HG03135 (cell line): ENCODE measurements at regions not wholly inside any gene's neighbourhood (a gene's known extent, or its start where the extent isn't known, plus 50 kb on each side); places are given as distances from the start of the nearest gene placed in this dataset.

Source experiments
- ATAC-seq: cut with Tn5 transposase; IDR thresholded peaks from one replicate; pipeline ENCODE4 v1.9.1; 2021; ENCODE audit warnings: mild to moderate bottlenecking, moderate library complexity; ENCODE audit not compliant: unreplicated experiment

DNA sequence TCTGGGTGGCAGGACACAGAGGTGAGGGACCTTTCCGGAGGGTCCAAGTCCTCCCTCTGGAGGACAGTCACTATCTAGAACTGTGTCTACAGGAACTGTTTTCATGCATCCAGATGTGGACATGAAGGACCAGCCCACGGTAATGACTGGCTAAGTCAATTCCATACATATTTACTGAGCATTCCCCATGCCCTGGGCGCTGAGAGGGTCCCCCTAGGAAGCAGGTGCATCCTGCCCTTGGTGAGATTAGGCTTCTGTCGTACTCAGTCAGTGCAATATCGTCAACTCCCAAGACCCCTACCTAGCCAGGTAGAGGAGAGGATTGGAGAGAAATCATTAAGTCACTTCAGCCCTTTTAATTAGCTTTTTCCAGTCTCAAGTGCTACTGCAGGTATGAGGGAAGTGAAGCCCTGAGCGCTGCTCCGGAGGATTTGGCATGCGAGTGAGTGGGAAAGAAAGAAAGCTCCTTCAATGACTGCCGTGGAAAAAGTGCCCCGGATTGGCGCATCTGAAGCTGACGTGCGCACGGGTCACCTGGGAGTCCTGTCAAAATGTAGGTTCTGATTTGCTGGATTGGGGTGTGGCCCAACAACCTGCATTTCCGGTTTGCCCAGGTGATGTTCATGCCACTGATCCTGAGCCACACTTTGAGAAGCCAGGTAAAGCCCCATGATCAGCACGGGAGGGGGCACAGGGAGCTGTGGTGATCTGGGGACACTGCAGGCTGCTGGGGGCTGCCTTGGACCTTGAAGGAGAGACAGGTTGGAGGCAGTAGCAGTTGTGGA, 367.4 kb upstream of the TNRC6C start:
- no peak for ATAC-seq

DNA sequence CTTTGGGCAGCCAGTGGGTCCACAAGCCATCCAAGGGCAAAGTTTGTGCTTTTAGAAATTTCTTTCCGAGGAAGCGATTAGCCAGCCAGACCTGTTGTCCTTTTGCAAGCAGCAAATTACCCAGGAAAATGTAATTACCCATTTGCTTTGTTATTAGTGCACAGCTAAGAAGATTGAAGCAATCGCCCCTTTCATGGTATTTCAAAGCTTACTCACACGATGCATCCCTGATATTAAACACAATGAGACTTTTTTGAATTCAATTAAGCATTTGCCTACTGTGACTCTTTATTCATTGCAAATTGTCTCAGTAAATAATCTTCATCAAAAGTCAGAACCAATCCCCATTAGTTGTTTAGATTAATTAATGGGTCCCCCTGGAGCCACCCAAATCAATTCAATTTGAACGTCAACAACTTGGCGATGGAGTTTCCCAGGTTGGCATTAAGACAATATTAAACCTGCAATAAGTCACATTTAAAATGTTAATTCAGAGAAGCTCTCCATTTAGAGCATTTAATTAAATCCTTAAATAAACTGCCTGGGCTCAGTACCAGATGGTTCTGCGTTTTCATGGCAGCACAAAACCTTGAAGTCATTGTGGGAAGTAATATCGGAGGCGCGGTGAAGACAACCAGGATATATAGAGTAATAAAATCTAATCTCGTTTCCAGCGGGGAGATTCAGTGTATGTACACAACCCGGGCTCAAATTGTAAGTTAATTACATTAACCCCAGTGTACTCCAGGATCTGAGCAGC, 366.2 kb upstream of the TNRC6C start:
- no peak for ATAC-seq

DNA sequence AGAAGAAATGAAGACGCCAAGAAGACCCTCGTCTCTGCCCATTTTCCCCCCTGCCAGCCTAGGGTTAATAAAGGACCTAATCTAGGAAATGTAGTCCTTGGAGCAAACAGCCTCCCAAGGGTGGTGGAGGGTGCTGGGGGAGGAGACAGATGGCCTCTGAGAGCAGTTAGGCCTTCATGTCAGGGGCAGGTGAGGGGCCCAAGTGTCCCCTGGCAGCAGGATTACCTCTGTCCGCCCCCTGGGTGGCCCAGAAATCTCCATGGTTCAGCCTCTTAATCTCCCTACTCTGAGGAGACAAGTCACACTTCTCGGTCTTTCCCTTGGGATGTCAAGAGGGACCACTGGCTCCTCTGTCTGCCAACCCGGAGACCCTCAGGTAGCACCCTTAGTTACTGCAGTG, 365.4 kb upstream of the TNRC6C start:
- no peak for ATAC-seq

DNA sequence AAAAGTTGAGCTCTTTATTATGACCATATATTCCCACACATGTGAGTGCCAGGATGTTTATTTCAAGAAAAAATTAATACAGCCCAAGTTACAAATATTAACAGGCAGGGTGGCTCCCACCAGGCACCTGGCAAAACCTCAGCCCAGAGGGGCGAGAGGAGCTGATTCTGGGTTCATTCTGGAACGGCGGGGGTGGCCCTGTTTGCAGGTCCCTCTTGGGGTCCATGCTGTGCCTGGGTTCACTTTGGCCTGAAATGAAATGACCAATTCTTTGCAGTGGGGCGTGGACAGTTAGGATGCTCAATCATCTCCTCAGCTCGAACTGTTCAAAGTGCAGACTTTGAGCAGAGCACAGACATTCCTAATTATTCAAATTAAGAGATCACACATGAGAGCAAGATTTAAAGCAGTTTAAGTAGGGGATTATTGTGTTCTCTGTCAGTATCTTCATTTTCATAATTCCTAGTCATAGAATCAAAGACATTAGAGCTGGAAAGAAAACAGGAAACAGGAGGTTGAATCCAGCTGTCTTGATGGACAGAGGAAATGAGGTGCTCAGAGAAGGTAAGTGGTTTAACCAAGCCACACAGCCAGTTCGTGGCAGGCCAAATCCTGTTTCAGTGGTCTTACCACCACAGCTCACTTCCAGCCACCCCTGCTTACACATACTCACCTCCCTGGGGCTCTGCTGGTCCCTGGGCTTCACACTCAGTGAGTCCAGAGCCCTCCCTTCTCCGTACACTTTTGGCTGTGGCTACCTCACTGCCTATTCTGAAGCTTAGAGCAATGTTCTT, 363.9 kb upstream of the TNRC6C start:
- no peak for ATAC-seq

DNA sequence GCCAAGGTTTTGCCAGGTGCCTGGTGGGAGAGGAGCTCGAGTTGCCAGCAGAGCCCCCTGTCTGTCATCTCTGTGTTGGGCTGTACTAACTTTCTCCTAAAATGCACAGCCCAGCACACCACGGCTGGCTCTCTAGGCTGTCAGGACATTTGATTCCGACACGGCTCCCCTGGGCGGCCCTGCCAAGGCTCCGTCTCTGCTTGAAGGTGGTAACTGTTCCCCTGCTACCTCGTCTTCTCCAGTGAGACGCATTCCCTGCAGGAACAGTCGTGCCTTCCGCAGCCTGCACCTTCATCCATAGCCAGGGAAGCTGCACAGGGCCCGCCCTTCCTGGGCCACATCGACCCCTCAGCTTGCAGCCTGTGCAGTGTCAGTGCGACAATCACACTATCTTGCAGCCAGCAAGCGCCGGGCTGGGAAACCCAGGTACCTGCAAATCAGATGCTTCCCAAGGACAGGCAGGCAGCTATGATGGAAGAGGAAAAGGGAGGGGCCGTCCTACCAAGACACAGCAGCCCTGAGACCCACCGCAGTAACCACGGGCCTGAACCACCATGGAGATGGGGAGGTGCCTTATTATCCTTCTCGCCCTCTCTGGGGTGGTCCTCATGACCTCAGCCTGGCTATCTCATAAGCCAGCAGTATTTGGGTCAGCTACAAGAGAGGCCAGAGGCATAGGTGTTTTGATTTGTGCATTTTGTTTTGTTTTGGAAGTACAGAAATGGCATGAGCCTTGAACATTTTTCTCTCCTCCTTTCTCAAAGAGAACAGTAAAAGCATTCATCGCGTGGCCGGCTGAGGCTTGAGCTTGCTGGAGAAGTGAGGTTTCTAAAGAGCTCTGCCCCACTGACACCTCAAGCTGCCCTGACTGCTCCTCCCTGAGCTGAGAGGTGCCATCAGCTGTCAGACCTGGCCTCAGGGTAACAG, 361.7 kb upstream of the TNRC6C start:
- no peak for ATAC-seq

DNA sequence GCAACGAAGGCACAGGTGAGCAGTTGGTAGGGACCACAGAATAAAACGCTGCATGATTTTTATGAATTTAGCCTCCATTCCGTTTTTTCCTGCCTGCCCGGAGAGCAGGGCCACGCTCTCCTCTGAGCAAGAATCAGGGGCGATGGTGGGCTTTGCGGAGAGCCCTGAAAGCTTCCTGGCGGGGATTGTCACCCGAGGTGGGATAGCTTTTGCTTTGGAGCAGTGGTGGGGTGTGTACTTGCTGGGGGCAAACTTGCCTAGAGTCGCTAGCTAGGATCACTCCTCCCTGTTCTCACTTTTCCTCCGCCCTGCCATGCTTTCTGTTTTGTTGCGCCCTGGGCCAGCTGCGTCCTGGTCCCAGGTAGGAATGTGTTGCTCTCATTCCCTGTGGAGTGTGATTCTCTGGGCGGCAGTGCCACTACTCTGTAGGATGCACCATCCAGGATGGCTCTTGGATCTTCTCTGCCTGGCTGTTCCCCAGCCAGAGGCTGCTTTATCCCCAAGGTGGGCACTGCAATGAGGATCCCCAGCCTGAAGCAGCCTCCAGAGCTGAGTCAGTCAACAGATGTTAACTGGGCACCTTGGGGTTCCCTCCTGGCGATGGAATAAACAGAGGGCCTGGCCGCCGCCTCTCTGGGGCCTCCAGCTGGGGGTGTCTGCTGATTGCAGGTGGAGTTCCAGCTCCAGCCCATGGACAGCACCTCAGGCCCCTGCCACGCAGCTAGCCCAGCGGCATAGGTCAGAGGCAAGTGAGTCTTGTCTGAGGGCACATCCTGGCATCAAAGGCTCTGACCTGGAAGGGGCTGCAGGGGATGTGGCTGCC, 360.9 kb upstream of the TNRC6C start:
- no peak for ATAC-seq

DNA sequence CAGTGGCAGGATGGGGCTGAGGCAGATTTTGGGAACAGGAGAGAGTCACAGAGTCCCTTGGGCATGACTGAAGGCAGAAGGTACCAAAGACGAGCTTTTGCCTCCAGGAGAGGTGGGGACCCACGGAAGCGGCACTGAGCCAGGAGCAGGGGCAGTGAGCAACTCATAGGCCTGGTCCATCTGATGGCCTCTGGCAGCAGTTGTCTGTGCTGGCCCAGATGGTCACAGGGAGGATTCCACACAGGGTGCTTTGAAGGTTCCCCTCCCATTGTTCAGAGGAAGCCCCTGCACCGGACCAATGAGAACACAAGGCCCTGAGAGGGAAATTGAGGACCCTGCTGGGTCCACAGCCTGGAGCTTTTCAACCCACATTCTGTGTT, 360.3 kb upstream of the TNRC6C start:
- ATAC-seq, result no peak

DNA sequence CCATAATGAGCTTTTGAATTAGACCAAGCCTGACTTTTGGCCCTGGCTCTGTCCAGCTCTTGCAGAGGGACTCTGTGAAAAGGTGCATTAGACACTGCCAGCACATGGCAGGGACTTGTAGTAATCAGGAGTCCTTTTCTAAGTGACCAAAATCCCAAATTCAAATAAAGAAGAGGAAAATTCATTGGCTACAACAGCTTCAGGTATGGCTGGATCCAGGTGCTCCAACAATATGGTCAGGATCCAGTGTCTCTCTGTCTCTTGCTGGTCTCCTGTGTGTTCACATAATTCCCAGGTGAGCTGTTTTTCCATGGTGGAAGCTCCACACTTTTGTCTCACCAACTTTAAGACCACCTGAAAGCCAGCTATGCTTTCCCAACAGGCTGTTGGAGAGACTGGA, 358.8 kb upstream of the TNRC6C start:
- ATAC-seq, result no peak

DNA sequence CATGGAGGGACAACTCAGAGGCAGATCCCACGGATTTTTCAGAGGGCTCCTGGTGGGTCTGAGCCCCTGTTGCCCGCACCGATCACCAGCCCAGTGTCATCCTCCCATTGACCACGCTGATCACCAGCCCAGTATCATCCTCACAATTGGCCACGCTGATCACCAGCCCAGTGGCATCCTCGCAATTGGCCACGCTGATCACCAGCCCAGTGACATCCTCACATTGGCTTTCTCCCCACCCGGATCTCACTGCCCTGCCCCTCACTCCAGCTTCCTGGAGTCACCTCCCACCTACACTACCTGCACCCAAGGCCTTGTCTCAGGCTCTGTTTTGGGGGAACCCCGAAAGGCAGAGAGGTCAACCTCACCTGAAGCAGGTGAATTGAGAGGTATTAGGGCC, 358.2 kb upstream of the TNRC6C start:
- ATAC-seq, result no peak

DNA sequence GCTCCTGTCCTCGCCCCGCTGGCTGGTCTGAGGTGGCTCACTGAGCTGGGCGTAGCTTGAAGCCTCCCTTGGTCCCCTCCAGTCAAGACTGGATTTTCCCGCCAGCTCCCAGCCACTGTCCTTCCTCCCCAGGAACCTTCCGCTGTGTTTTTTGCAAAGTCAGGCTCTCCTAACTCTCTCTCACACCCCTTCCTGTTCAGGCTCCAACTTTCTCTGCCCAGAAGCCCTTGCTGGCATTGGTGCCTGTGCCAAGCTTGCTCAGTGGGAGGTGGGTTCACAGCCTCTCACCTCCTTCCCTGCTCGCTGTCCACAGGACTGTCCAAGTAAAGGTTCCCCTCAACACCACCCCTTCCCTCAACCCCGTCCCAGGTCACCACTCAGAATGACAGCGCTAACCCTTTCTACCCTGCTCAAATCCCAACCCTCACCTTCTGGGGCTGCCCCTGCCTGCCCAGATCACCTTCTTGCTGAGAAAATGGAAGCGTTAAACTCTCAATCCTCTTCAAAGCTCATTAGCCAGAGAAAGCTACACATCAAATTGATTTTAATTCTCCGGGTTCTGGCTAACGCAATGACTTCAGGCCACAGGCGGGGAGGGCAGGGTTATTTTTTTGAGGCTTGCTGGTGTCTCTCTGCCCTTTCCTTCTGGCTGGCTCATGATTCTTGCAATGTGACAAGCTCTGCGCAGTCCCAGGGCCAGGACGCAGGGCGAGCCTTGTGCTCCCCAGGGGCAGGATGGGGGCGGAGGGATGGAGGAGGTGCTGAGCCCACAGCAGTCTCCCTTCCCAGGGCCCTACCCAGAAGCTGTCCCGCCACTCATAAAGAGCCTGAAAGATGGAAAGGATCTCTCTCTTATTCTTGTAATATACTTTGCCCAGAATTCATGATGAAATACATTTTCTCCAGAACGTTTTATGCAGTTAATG, 357.2 kb upstream of the TNRC6C start:
- ATAC-seq, result no peak

DNA sequence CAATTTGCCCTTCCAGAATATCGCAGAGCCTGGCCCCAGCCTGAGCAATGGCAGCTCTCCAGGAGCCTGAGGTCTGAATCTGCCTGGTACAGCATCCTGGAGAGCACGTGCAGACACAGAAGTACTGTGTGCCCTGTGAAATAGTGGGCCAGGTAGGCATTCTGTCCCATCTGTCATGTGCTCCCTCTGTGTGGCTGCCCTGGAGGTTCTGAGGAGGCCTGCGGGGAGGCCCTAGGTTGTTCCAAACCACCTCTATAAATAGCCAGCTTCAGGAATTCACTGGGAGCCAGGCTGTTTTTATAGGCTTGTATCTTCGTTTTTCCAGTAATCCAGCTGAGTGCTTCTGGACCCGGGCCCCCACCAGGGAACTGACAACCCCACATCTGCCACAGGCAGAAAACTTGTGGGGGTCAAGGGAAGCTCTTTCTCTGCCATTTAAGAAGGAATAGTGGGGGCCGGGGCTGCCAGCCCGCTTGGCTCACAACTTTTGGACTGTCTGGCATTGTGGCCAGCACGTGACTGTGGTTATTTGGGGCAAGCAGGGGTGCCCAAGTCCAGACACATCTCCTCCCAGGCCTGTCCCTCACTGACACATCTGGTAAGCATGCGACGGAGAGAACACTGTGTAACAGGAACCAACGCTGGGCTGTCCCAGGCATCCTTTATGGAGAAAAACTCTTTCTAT, 356.3 kb upstream of the TNRC6C start:
- no peak for ATAC-seq

DNA sequence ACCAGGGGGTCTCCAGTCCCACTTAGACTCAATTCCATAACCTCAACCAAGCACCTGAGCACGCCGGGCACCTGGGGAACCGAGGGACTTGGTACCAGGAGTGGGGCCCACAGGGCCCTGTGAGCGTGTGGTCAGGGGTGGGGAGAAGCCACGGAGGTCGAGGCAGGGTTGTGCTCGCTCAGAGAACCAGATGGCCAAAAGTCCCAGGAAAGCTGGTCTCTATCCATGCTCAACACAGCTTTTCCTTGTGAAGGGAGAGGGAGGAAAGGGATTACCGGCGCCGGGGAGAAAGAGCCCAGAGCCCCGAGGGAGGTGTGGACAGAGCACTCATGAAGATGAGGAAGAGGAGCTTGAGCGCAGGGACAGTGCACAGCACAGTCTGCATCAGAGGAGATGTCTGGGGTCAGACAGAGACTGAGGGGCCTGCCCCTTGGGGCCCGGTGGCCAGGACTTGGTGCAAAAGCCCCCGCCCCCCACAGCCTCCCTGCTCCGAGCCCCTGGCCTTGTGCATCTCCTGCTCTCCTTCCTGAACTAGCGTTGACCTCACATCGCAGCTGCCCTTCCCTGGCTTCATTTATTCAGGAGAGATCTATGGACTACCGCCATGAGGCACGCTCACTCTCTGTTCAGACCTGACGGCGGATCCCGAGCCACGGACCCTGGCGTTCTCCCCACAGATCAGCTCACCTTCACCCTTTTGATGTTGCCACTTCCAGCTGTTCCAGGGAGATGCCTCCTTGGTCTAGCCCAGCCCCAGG, 355.4 kb upstream of the TNRC6C start:
- ATAC-seq, result no peak

DNA sequence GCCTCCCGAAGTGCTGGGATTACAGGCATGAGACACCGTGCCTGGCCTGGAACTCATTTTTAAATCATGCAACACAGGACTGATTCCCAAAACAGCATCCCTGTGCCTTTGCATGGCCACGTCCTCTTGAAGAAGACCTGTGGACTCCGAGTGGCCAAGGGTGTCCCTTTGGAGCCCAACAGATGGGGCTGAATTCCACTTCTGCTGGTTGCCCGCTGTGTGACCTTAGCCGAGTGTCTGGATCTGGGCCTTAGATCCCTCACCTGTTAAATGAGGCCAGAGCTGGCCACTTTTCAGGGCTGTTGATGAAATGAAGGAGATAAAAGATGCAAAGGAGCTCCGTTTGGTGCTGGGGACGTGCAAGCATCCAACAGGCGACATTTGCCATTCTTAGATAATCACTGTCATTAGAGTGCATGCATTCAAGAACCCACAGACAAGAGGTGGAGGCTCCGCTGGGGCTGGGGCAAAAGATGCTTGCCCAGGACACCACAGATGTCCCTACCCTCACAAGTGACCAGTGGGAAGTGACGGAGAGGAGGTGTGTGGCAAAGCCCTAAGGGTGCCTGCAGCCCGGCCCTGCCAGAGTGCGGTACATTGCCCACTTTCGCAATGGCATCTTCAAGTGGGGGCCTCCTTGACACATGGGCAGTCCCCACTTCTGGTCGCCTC, 354.1 kb upstream of the TNRC6C start:
- ATAC-seq, result no peak

DNA sequence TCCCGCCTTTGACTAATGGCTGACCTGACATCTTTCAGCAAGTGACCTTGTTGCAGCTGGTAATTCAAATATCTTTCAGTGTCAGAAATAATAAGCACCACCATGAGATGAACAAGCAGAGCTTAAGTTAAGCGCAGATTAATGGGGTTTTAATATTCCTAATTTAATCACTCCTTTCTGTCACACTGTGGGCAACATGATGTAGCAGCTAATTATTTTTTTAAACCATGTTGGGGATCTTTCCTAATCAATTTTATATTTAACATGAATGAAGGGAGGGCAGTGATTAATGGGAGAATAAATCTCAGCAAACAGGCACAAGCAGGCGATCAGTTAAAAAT, 353.6 kb upstream of the TNRC6C start:
- no peak for ATAC-seq

DNA sequence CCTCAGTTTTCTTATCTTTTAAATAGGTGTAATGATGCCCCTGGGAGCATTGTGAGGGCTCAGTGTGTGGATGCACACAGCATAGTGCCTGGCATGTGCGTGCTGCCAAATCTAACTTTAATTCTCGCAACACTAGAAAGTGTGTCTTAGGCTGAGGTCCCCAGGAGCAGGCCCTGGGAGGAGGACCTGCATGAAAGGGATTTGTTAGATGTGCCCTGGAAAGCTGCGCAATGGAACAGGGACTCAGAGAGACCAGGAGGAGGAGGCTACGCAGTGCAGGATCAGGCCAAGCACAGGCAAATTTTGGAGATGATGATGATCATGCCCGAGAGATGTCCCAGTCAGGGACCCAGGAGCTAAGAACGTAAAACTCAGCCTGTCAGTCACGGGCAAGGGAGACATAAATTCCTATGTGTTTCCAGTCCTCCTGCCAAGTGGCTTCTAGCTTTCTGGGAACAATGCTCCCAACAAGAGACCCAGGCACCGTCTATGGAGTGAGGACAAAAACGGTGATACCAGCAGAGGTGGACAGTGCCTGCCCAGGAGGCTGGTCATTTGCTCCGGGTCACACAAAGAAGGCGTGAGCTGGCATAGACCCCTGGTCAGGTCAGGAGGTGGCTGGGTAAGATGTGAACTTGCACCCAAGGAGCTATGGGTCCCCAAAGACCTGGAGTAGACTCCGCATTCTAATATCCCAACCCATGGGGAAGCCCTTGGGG, 352.2 kb upstream of the TNRC6C start:
- no peak for ATAC-seq

DNA sequence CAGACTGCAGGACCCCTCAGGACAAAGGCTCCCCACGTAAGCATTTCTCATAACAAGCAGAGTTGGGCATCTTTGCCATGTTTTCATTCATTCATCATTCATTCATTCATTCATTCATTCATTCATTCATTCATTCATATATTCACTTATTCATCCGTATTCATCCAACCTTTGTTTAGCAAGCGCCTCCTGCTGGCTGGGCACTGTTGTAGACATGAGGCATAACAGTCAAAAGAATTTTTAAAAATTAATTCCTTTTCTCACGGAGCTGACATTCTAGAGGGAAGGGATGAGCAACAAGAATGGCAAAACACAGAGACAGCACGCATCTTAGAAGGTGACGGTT, 351.7 kb upstream of the TNRC6C start:
- ATAC-seq, result no peak
